HG03354 (cell line): ENCODE measurements at regions not wholly inside any gene's neighbourhood (a gene's known extent, or its start where the extent isn't known, plus 50 kb on each side); places are given as distances from the start of the nearest gene placed in this dataset.

ENCODE experiments used
- ATAC-seq: cut with Tn5 transposase; IDR thresholded peaks from one replicate; pipeline ENCODE4 v1.9.1; 2021; ENCODE audit warnings: mild to moderate bottlenecking; ENCODE audit not compliant: unreplicated experiment, poor library complexity, severe bottlenecking

- no peak for ATAC-seq
Observed at GRCh38 chr9:108339251-108339650, 516.5 kb downstream of the ACTL7B start.

- no peak for ATAC-seq
Observed at GRCh38 chr9:108336575-108336974, 519.2 kb downstream of the ACTL7B start.

- no peak for ATAC-seq
Observed at GRCh38 chr9:108333530-108333983, 522.2 kb downstream of the ACTL7B start.

- no peak for ATAC-seq
Observed at GRCh38 chr9:108331596-108331995, 524.2 kb downstream of the ACTL7B start.

- ATAC-seq: no peak
Observed at GRCh38 chr9:108325406-108325805, 530.4 kb downstream of the ACTL7B start.

GRCh38 chr9:108323615-108324014, 532.2 kb downstream of the ACTL7B start:
- no peak for ATAC-seq

GRCh38 chr9:108322326-108323098, 533.3 kb downstream of the ACTL7B start:
- ATAC-seq: no peak

- ATAC-seq: no peak
Observed at GRCh38 chr9:108316630-108317029, 539.2 kb downstream of the ACTL7B start.

GRCh38 chr9:108316066-108316465, 539.7 kb downstream of the ACTL7B start:
- ATAC-seq: no peak

GRCh38 chr9:108311745-108312144, 544.0 kb downstream of the ACTL7B start:
- no peak for ATAC-seq

GRCh38 chr9:108310202-108310601, 545.6 kb downstream of the ACTL7B start:
- no peak for ATAC-seq

GRCh38 chr9:108300306-108301287, 555.2 kb downstream of the ACTL7B start:
- no peak for ATAC-seq

GRCh38 chr9:108297073-108297472, 558.7 kb downstream of the ACTL7B start:
- no peak for ATAC-seq

- no peak for ATAC-seq
Observed at GRCh38 chr9:108296056-108296455, 559.7 kb downstream of the ACTL7B start.

GRCh38 chr9:108291586-108291932, 564.2 kb downstream of the ACTL7B start:
- no peak for ATAC-seq

- no peak for ATAC-seq
Observed at GRCh38 chr9:108290839-108291585, 564.8 kb downstream of the ACTL7B start.

GRCh38 chr9:108286638-108287206, 569.1 kb downstream of the ACTL7B start:
- no peak for ATAC-seq

GRCh38 chr9:108283696-108284095, 572.1 kb downstream of the ACTL7B start:
- no peak for ATAC-seq

GRCh38 chr9:108282872-108283271, 572.9 kb downstream of the ACTL7B start:
- no peak for ATAC-seq

GRCh38 chr9:108281696-108282095, 574.1 kb downstream of the ACTL7B start:
- ATAC-seq: no peak
